GM06990 (cell line): ENCODE measurements at regions not wholly inside any gene's neighbourhood (a gene's known extent, or its start where the extent isn't known, plus 50 kb on each side); places are given as distances from the start of the nearest gene placed in this dataset.

Experiments used
- DNase-seq: peaks from one replicate; pipeline ENCODE4 v3.0.0-alpha.2; 2011; ENCODE audit not compliant: insufficient read length; ENCODE audit errors: extremely low read depth
- H3K27me3 ChIP-seq: replicated peaks from 2 replicates; pipeline ENCODE4 v1.6.0; 2011; ENCODE audit warnings: low read length; ENCODE audit not compliant: control insufficient read depth, insufficient read depth
- H3K36me3 ChIP-seq: 2 replicates; pipeline ENCODE4 v1.5.1; 2011; ENCODE audit warnings: low read length; ENCODE audit not compliant: control insufficient read depth, insufficient read depth
- H3K4me3 ChIP-seq: replicated peaks from 2 replicates; pipeline ENCODE4 v1.5.1; 2011; ENCODE audit warnings: low read depth, mild to moderate bottlenecking, control low read depth, low read length
- TF ChIP-seq, protein P1 (sequence below): IDR thresholded peaks from 2 replicates; pipeline ENCODE4 v1.5.1; 2011; ENCODE audit warnings: low read length, control low read depth, mild to moderate bottlenecking, inconsistent platforms; ENCODE audit not compliant: insufficient read depth, poor library complexity, severe bottlenecking

DNA sequence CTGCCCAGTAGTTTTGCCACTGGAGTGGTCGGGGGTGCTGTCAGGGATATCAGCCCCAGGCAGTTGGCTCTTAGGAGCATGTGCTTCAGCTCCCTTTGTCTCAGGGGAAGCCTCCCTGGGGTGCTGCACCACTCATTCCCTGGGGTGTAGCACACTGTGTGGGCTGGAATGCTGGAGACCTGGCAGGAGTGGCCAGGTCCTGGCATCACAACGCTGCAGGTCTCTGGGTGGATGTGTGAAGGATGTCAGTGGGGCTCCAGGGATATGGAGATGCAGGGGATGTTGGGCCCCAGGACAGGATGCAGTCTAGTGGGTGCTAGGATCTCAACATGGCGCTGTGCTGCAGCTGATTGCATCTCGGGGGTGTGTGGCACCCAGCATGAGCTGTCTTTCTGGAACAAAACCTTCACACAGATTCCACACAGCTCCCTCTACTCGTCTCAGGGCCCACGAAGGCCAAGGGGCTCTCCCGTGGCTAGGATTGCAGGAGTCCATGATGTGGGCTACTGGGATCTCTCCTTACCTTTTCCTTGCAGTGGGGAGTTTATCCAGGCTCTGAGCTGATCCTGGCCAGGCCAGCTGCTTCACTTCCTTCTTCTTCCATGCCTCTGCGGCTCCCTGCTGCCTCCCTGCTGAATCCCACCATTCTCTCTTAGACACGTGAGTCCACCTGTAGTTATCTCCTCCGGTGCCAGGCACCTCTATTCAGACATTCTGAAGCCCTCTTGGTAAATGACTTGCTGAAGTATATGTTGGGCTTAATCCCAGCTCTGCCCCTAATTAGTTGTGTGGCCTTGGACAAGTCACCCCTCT is 295.1 kb downstream of the RPS24 start:
- Histone ChIP-seq H3K4me3 (no peak overlapping the region), H3K27me3 (no peaks in the 10 kb centered on the region; the same call in 1 of the 2 replicates), H3K36me3 (no peaks in the 10 kb centered on the region)
- TF ChIP-seq, protein P1, sequence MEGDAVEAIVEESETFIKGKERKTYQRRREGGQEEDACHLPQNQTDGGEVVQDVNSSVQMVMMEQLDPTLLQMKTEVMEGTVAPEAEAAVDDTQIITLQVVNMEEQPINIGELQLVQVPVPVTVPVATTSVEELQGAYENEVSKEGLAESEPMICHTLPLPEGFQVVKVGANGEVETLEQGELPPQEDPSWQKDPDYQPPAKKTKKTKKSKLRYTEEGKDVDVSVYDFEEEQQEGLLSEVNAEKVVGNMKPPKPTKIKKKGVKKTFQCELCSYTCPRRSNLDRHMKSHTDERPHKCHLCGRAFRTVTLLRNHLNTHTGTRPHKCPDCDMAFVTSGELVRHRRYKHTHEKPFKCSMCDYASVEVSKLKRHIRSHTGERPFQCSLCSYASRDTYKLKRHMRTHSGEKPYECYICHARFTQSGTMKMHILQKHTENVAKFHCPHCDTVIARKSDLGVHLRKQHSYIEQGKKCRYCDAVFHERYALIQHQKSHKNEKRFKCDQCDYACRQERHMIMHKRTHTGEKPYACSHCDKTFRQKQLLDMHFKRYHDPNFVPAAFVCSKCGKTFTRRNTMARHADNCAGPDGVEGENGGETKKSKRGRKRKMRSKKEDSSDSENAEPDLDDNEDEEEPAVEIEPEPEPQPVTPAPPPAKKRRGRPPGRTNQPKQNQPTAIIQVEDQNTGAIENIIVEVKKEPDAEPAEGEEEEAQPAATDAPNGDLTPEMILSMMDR, result no peak
- DNase-seq, result no peak

DNA sequence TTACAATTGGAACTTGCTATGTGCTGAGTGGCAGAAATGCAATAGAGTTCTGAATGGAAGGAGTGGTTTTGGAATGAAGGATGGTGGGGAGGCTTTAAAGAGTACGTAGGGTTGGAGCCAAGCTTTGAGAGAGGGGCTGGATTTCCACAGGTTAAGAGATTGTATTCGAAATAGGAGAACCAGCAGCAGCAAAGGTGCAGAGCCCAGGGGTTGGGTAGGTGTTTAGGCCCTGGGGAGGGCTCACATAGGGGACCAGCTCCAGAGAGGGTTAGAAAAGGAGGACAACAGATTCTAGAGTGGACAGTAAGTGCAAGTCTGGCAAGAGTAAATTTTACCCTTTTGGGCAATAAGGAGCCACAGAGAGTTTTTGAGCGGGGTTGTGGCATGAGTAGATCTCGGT is 297.2 kb downstream of the RPS24 start:
- no peak overlapping the region for H3K4me3 ChIP-seq
- DNase-seq, result no peak
- no peaks in the 10 kb centered on the region; the same call in 1 of the 2 replicates for H3K27me3 ChIP-seq
- TF ChIP-seq, protein P1, result no peak
- no peaks in the 10 kb centered on the region for H3K36me3 ChIP-seq

DNA sequence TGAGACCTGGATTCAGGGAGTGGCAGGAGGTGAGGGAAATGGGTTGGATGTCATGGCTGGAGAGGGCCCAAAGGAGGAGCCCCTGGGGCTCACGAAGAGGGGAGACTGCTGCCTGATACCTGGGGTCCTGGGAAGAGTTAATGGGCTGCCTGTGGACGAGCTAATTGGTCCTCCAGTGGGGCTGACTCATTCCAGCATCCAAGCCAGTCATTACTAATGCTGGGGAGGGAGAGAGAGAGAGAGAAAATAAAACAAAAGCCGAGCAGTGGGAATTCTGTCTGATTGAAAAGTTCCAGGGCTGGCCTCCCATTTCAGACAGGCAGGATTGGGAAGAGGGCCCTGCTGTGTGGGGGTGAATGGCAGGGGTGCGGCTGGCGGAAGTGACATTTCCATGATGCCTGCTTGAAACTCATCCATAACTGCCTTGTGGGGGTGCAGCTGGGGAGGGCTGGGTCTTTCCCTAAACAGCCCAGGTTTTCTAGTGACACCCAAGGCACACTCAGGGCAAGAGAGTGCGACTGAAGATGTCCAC is 297.8 kb downstream of the RPS24 start:
- TF ChIP-seq, protein P1, result no peak
- H3K4me3 ChIP-seq, result no peak overlapping the region
- no peak for DNase-seq
- H3K36me3 ChIP-seq, result no peaks in the 10 kb centered on the region
- no peaks in the 10 kb centered on the region; the same call in 1 of the 2 replicates for H3K27me3 ChIP-seq

DNA sequence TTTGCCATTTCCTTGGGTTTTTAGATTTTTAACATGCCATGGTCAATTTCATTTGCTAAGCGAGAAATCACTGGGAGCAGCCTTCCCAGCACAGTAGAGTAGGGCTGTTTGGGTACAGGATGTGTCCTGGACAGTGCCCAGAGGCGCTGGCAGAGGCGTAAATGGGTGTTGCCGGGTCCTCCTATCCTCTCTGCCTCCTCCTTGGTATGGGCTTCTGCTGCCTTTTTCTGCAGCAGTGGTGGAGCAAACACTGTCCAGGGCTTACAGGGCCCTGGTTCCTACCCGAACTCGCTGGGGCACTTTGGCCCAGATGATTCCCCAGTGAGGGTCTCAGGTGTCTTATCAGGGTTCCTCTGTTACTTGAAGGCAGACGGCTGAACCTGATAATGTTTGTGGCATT is 298.3 kb downstream of the RPS24 start:
- Histone ChIP-seq H3K36me3 (no peaks in the 10 kb centered on the region), H3K4me3 (no peak overlapping the region), H3K27me3 (no peaks in the 10 kb centered on the region; the same call in 1 of the 2 replicates)
- TF ChIP-seq, protein P1, result no peak
- DNase-seq, result no peak

DNA sequence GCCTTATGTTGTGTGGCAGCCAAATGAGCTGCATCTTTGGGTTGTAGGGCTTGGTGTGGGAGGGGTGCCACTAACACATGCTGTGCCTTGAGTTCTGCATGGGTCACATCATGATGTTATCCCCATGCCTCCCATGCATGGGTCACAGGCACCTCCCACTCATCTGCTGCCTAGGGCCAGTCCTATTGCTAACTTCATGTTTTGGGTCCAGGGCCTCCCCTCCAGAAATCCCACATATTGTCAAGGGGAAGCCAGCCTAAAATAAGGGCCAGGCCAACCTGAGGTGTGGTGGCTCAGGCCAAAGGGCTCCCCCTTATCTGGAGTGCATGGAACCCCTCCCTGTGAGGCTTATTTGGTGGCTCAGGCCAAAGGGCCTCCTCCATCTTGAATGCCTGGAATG is 299.0 kb downstream of the RPS24 start:
- TF ChIP-seq, protein P1, result no peak
- Histone ChIP-seq H3K27me3 (no peaks in the 10 kb centered on the region; the same call in 1 of the 2 replicates), H3K4me3 (no peak overlapping the region), H3K36me3 (no peaks in the 10 kb centered on the region)
- no peak for DNase-seq
